Colonic mucosa (tissue), 4 donors: ENCODE measurements at regions not wholly inside any gene's neighbourhood (a gene's known extent, or its start where the extent isn't known, plus 50 kb on each side); places are given as distances from the start of the nearest gene placed in this dataset.
"Not testable (repeated sequence)": the region's sequence is repeated elsewhere in the genome, so short reads cannot be mapped to it uniquely, and the experiment has no call there.

Source experiments
- DNase-seq: peaks from one replicate; pipeline ENCODE4 v3.0.0-alpha.2; 2020
- H3K27ac ChIP-seq: fragments of 200-600 bp; one replicate; pipeline ENCODE4 v1.8.0; 2021
- H3K27me3 ChIP-seq: fragments of 200-600 bp; one replicate; pipeline ENCODE4 v1.8.0; 2021
- H3K36me3 ChIP-seq: fragments of 200-600 bp; one replicate; pipeline ENCODE4 v1.8.0; 2021
- H3K4me1 ChIP-seq: fragments of 200-600 bp; one replicate; pipeline ENCODE4 v1.8.0; 2021; ENCODE audit warnings: mild to moderate bottlenecking
- H3K4me3 ChIP-seq: fragments of 200-600 bp; one replicate; pipeline ENCODE4 v1.8.0; 2021
- H3K9ac ChIP-seq, 2 donors: one replicate each; pipeline ENCODE4 v1.7.0; 2013; ENCODE audit warnings: control low read depth in 2 of 2, low read depth in 2 of 2, low read length in 2 of 2
- H3K9me3 ChIP-seq: fragments of 200-600 bp; one replicate; pipeline ENCODE4 v1.8.0; 2021
- intact Hi-C: fragments of 100-400 bp; cut with DNase I; formaldehyde crosslinking; loops from one replicate; pipeline ENCODE4 v1.14.1; 2022
- TF ChIP-seq, protein P1 (sequence below): fragments of 200-600 bp; IDR thresholded peaks from one replicate; pipeline ENCODE4 v1.8.0; 2022; ENCODE audit warnings: antibody characterized with exemption, mild to moderate bottlenecking
- donor health status: healthy.
- donor health status: DM: no; HTN: no; CAD: no.
- donor health status: DM: no; HTN: no; CAD: no.

- intact Hi-C loops, result no loop called here
- DNase-seq, result no peak
Observed at GRCh38 chr20:22052025-22052650, 346.7 kb downstream of the PAX1 start.

DNA sequence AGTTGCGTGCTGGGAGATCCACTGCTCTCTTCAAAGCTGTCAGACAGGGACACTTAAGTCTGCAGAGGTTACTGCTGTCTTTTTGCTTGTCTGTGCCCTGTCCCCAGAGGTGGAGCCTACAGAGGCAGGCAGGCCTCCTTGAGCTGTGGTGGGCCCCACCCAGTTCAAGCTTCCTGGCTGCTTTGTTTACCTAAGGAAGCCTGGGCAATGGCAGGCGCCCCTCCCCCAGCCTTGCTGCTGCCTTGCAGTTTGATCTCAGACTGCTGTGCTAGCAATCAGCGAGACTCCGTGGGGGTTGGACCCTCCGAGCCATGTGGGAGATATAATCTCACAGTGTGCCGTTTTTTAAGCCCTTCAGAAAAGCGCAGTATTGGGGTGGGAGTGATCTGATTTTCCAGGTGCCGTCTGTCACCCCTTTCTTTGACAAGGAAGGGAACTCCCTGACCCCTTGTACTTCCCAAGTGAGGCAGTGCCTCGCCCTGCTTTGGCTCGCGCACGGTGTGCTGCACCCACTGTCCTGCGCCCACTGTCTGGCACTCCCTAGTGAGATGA, 340.6 kb downstream of the PAX1 start:
- not testable (repeated sequence) for H3K9me3 ChIP-seq, DNase-seq

More at GRCh38 chr20:22052025-22052650, 346.7 kb downstream of the PAX1 start:
- Histone ChIP-seq H3K4me3 (no peak overlapping the region), H3K27me3 (no peaks in the 10 kb centered on the region), H3K4me1 (no peaks in the 10 kb centered on the region), H3K9me3 (no peaks in the 10 kb centered on the region), H3K36me3 (no peaks in the 10 kb centered on the region), H3K27ac (no peak overlapping the region), H3K9ac (no peak overlapping the region)
- TF ChIP-seq, protein P1, sequence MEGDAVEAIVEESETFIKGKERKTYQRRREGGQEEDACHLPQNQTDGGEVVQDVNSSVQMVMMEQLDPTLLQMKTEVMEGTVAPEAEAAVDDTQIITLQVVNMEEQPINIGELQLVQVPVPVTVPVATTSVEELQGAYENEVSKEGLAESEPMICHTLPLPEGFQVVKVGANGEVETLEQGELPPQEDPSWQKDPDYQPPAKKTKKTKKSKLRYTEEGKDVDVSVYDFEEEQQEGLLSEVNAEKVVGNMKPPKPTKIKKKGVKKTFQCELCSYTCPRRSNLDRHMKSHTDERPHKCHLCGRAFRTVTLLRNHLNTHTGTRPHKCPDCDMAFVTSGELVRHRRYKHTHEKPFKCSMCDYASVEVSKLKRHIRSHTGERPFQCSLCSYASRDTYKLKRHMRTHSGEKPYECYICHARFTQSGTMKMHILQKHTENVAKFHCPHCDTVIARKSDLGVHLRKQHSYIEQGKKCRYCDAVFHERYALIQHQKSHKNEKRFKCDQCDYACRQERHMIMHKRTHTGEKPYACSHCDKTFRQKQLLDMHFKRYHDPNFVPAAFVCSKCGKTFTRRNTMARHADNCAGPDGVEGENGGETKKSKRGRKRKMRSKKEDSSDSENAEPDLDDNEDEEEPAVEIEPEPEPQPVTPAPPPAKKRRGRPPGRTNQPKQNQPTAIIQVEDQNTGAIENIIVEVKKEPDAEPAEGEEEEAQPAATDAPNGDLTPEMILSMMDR, result no peak

GRCh38 chr20:22027423-22027822, 322.0 kb downstream of the PAX1 start:
- Histone ChIP-seq H3K4me3 (no peak overlapping the region), H3K4me1 (no peaks in the 10 kb centered on the region), H3K36me3 (no peaks in the 10 kb centered on the region), H3K9me3 (no peaks in the 10 kb centered on the region), H3K9ac (no peak overlapping the region), H3K27ac (no peak overlapping the region), H3K27me3 (no peaks in the 10 kb centered on the region)
- TF ChIP-seq, protein P1, result no peak
- DNase-seq, result no peak
- intact Hi-C loops, result no loop called here

More for the DNA sequence above, 340.6 kb downstream of the PAX1 start:
- H3K9ac ChIP-seq, H3K27ac ChIP-seq, H3K36me3 ChIP-seq, intact Hi-C loops, H3K4me1 ChIP-seq, H3K4me3 ChIP-seq, H3K27me3 ChIP-seq: not testable (repeated sequence)

DNA sequence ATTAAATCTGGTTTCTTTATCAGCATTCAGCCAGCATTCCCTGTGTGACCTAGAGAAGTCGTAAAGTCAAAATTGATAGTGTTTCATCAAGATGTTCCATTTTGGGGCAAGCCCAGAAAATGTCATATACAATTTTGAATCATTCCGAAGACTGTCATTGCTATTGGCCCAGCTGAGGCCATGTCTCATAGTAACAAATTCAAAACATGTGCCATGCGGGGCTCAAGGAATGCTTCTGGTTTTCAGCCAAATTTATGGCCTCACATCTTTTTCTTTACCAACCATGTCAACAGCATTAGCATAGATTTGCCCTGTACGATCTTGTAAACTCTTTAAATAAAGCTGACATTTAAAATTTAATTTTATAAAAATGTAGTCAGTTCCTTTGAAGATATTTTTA, 314.7 kb downstream of the PAX1 start:
- no peak overlapping the region for H3K9ac ChIP-seq
- H3K4me3 ChIP-seq, result no peak overlapping the region
- H3K27me3 ChIP-seq, result no peaks in the 10 kb centered on the region
- intact Hi-C loops, result no loop called here
- no peaks in the 10 kb centered on the region for H3K36me3 ChIP-seq
- DNase-seq, result no peak
- H3K4me1 ChIP-seq, result no peaks in the 10 kb centered on the region
- TF ChIP-seq, protein P1, result no peak
- H3K27ac ChIP-seq, result no peak overlapping the region
- H3K9me3 ChIP-seq, result no peaks in the 10 kb centered on the region

DNA sequence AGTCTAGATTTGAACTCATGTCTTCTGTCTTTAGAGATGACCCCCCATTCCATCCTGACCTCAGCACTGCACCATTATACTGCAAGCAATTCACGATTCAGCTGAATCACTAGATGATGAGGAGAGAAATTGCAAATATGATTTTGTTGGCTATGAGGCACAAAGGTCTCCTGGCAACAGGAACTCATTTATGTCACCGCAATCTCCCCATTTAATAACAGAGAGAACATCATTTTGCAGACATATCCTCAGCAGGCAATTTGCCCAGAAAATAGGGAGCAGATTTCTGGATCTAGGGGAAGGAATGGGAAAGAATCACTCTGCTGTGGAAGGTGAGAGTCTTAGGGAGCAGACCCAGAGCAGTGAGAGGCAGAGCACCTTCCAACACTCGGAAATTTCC, 303.0 kb downstream of the PAX1 start:
- Histone ChIP-seq H3K9ac (no peak overlapping the region), H3K4me1 (no peaks in the 10 kb centered on the region), H3K36me3 (no peaks in the 10 kb centered on the region), H3K4me3 (no peak overlapping the region), H3K9me3 (no peaks in the 10 kb centered on the region), H3K27me3 (no peaks in the 10 kb centered on the region), H3K27ac (no peak overlapping the region)
- DNase-seq, result no peak
- intact Hi-C loops, result no loop called here
- TF ChIP-seq, protein P1, result no peak

DNA sequence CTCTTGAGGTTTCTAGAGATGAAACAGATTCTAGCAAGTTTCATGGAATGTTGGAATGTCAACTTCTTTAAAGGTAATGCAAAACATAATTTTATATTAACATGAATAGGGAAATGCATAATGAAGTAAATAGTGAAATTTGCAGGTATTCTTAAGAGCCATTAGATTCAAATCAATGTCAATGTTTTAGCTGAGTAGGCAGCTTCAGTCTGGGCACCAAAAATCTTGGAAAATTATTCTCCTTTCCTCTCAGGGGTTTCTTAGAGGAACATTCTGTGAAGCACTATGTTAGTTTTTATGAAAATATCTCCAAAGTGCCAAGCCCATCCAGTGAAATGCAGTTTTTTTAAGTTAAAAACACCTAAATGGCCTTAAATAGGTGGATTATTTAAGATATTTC, 300.8 kb downstream of the PAX1 start:
- intact Hi-C loops, result no loop called here
- H3K4me3 ChIP-seq, result no peak overlapping the region
- no peaks in the 10 kb centered on the region for H3K36me3 ChIP-seq
- H3K9me3 ChIP-seq, result no peaks in the 10 kb centered on the region
- no peaks in the 10 kb centered on the region for H3K27me3 ChIP-seq
- no peaks in the 10 kb centered on the region for H3K4me1 ChIP-seq
- DNase-seq, result no peak
- no peak overlapping the region for H3K27ac ChIP-seq
- H3K9ac ChIP-seq, result no peak overlapping the region
- TF ChIP-seq, protein P1, result no peak
